Heart left ventricle (tissue), 13 donors: ENCODE measurements at regions not wholly inside any gene's neighbourhood (a gene's known extent, or its start where the extent isn't known, plus 50 kb on each side); places are given as distances from the start of the nearest gene placed in this dataset.

ENCODE experiments used
- POLR2A ChIP-seq, 2 donors: fragments of 450-650 bp; IDR thresholded peaks; one replicate each; pipeline ENCODE4 v1.6.1; 2017; ENCODE audit warnings: antibody characterized with exemption in 2 of 2, mild to moderate bottlenecking in 2 of 2, moderate library complexity in 2 of 2
- TF ChIP-seq, protein P1 (sequence below), 12 donors: fragments of 200-600 bp; sonication (generic) in 4 of 12; IDR thresholded peaks; one replicate each; pipeline versions ENCODE4 v1.5.0 to v1.8.0; 2018 to 2022; ENCODE audit warnings: antibody characterized with exemption in 12 of 12, mild to moderate bottlenecking in 5 of 12
- donor health status: ischemic (EF 13 %, LVEDD 7.1; RV severe dilation, severe dysfunction).
- donor health status: DM: no; HTN: yes; CAD: no.
- donor health status: DM: no; HTN: no; CAD: no.
- donor health status: ischemic (EF 25% LVEDD 6.9; RV normal size, moderate dysfunction).
- donor health status: ischemic (EF 25% LVEDD 5.7; RV mildly dilated, moderate dysfunction).
- donor health status: ischemic (EF 35%, LVEDD 5.7; RV mildly dilated, moderate dysfunction).
- donor health status: nonischemic (EF 11% LVEDD 7.7; RV severe dilation, severe dysfunction).
- donor health status: DM: yes; HTN: yes; CAD: no.
- donor health status: PGD.
- donor health status: ischemic (EF 29% LVEDD 5.4; RV normal size, mild dysfunction).
- donor health status: nonischemic (EF 23%, LVEDD 6.1; RV moderate dilation, normal function).

DNA sequence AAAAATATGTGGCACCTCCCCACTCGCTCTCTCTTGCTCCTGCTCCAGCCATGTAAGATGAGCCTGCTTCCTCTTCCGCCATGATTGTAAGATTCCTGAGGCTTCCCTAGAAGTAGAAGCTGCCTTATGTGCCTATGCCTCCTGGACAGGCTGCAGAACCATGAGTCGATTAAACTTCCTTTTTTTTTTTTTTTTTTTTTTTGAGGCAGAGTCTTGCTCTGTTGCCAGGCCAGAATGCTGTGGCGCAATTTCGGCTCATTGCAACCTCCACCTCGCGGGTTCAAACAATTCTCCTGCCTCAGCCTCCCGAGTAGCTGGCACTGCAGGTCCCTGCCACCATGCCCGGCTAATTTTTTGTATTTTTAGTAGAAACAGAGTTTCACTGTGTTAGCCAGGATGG lies 112.5 kb downstream of the FAM217A start:
- TF ChIP-seq POLR2A (IDR thresholded peaks at IDR 0.05), result no peak
- TF ChIP-seq, protein P1, sequence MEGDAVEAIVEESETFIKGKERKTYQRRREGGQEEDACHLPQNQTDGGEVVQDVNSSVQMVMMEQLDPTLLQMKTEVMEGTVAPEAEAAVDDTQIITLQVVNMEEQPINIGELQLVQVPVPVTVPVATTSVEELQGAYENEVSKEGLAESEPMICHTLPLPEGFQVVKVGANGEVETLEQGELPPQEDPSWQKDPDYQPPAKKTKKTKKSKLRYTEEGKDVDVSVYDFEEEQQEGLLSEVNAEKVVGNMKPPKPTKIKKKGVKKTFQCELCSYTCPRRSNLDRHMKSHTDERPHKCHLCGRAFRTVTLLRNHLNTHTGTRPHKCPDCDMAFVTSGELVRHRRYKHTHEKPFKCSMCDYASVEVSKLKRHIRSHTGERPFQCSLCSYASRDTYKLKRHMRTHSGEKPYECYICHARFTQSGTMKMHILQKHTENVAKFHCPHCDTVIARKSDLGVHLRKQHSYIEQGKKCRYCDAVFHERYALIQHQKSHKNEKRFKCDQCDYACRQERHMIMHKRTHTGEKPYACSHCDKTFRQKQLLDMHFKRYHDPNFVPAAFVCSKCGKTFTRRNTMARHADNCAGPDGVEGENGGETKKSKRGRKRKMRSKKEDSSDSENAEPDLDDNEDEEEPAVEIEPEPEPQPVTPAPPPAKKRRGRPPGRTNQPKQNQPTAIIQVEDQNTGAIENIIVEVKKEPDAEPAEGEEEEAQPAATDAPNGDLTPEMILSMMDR (IDR thresholded peaks at IDR 0.05), result no peak
